ENCODE measurements at regions not wholly inside any gene's neighbourhood (a gene's known extent, or its start where the extent isn't known, plus 50 kb on each side); places are given as distances from the start of the nearest gene placed in this dataset.

DNA sequence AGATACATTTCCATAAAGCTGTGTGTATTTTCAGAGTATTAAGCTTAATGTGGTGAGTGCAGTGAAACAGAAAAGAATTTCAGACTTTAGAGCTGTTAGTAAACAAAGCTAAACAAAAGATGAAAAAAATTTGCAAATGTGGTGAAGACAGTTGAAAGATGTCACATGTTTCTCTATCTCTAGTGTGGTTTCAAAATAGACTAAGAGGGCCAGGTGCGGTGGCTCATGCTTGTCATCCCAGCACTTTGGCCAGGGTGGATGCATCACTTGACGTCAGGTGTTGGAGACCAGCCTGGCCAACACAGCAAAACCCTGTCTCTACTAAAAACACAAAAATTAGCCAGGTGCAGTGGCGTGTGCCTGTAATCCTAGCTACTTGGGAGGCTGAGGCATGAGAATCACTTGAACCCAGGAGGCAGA is 466.0 kb upstream of the NR2F2 start (continued):
- TF ChIP-seq, protein P1, sequence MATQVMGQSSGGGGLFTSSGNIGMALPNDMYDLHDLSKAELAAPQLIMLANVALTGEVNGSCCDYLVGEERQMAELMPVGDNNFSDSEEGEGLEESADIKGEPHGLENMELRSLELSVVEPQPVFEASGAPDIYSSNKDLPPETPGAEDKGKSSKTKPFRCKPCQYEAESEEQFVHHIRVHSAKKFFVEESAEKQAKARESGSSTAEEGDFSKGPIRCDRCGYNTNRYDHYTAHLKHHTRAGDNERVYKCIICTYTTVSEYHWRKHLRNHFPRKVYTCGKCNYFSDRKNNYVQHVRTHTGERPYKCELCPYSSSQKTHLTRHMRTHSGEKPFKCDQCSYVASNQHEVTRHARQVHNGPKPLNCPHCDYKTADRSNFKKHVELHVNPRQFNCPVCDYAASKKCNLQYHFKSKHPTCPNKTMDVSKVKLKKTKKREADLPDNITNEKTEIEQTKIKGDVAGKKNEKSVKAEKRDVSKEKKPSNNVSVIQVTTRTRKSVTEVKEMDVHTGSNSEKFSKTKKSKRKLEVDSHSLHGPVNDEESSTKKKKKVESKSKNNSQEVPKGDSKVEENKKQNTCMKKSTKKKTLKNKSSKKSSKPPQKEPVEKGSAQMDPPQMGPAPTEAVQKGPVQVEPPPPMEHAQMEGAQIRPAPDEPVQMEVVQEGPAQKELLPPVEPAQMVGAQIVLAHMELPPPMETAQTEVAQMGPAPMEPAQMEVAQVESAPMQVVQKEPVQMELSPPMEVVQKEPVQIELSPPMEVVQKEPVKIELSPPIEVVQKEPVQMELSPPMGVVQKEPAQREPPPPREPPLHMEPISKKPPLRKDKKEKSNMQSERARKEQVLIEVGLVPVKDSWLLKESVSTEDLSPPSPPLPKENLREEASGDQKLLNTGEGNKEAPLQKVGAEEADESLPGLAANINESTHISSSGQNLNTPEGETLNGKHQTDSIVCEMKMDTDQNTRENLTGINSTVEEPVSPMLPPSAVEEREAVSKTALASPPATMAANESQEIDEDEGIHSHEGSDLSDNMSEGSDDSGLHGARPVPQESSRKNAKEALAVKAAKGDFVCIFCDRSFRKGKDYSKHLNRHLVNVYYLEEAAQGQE (IDR thresholded peaks at IDR 0.05; ENCODE audit: unreplicated experiment), result no peak
- TF ChIP-seq STAT1 (IDR thresholded peaks at IDR 0.05; ENCODE audit: unreplicated experiment), result no peak

DNA sequence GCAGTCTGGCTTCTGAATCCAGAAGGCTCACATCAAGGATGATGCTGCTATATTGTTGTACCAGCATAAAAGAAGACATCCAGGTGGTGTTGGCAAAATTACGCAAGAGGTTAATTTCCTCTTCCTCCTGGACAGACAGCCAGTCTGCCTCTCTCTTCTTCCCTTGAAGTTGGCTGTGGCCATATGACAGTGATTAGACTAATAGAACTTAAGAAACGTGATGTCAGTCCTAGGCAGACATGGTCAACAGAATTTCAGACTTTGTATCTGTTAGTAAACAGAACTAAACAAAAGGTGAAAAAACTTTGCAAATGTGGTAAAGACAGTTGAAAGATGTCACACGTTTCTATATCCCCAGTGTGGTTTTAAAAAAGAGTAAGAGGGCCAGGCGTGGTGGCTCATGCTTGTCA is 465.2 kb upstream of the NR2F2 start:
- Histone ChIP-seq H4K20me1 (replicated peaks; ENCODE audit: insufficient read depth) (no peaks in the 10 kb centered on the region), H3K9me2 (ENCODE audit: insufficient read depth) (no peaks in the 10 kb centered on the region)
- ATAC-seq, result no peak
- no peak for TF ChIP-seq JUNB (IDR thresholded peaks at IDR 0.05; ENCODE audit: unreplicated experiment)
- no peak for TF ChIP-seq NANOG (IDR thresholded peaks at IDR 0.05; ENCODE audit: borderline replicate concordance)
- TF ChIP-seq, protein P2, sequence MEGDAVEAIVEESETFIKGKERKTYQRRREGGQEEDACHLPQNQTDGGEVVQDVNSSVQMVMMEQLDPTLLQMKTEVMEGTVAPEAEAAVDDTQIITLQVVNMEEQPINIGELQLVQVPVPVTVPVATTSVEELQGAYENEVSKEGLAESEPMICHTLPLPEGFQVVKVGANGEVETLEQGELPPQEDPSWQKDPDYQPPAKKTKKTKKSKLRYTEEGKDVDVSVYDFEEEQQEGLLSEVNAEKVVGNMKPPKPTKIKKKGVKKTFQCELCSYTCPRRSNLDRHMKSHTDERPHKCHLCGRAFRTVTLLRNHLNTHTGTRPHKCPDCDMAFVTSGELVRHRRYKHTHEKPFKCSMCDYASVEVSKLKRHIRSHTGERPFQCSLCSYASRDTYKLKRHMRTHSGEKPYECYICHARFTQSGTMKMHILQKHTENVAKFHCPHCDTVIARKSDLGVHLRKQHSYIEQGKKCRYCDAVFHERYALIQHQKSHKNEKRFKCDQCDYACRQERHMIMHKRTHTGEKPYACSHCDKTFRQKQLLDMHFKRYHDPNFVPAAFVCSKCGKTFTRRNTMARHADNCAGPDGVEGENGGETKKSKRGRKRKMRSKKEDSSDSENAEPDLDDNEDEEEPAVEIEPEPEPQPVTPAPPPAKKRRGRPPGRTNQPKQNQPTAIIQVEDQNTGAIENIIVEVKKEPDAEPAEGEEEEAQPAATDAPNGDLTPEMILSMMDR (conservative IDR thresholded peaks at IDR 0.05; ENCODE audit: low read depth in 2 of 2), result no peak
- no peak for TF ChIP-seq ZNF114 (CRISPR knock-in tag; IDR thresholded peaks at IDR 0.05)
- TF ChIP-seq, protein P3, sequence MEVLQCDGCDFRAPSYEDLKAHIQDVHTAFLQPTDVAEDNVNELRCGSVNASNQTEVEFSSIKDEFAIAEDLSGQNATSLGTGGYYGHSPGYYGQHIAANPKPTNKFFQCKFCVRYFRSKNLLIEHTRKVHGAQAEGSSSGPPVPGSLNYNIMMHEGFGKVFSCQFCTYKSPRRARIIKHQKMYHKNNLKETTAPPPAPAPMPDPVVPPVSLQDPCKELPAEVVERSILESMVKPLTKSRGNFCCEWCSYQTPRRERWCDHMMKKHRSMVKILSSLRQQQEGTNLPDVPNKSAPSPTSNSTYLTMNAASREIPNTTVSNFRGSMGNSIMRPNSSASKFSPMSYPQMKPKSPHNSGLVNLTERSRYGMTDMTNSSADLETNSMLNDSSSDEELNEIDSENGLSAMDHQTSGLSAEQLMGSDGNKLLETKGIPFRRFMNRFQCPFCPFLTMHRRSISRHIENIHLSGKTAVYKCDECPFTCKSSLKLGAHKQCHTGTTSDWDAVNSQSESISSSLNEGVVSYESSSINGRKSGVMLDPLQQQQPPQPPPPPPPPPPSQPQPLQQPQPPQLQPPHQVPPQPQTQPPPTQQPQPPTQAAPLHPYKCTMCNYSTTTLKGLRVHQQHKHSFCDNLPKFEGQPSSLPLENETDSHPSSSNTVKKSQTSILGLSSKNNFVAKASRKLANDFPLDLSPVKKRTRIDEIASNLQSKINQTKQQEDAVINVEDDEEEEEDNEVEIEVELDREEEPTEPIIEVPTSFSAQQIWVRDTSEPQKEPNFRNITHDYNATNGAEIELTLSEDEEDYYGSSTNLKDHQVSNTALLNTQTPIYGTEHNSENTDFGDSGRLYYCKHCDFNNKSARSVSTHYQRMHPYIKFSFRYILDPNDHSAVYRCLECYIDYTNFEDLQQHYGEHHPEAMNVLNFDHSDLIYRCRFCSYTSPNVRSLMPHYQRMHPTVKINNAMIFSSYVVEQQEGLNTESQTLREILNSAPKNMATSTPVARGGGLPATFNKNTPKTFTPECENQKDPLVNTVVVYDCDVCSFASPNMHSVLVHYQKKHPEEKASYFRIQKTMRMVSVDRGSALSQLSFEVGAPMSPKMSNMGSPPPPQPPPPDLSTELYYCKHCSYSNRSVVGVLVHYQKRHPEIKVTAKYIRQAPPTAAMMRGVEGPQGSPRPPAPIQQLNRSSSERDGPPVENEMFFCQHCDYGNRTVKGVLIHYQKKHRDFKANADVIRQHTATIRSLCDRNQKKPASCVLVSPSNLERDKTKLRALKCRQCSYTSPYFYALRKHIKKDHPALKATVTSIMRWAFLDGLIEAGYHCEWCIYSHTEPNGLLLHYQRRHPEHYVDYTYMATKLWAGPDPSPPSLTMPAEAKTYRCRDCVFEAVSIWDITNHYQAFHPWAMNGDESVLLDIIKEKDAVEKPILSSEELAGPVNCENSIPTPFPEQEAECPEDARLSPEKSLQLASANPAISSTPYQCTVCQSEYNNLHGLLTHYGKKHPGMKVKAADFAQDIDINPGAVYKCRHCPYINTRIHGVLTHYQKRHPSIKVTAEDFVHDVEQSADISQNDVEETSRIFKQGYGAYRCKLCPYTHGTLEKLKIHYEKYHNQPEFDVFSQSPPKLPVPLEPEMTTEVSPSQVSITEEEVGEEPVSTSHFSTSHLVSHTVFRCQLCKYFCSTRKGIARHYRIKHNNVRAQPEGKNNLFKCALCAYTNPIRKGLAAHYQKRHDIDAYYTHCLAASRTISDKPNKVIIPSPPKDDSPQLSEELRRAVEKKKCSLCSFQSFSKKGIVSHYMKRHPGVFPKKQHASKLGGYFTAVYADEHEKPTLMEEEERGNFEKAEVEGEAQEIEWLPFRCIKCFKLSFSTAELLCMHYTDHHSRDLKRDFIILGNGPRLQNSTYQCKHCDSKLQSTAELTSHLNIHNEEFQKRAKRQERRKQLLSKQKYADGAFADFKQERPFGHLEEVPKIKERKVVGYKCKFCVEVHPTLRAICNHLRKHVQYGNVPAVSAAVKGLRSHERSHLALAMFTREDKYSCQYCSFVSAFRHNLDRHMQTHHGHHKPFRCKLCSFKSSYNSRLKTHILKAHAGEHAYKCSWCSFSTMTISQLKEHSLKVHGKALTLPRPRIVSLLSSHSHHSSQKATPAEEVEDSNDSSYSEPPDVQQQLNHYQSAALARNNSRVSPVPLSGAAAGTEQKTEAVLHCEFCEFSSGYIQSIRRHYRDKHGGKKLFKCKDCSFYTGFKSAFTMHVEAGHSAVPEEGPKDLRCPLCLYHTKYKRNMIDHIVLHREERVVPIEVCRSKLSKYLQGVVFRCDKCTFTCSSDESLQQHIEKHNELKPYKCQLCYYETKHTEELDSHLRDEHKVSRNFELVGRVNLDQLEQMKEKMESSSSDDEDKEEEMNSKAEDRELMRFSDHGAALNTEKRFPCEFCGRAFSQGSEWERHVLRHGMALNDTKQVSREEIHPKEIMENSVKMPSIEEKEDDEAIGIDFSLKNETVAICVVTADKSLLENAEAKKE (CRISPR knock-in tag; IDR thresholded peaks at IDR 0.05), result no peak
- TF ChIP-seq POLR2AphosphoS5 (IDR thresholded peaks at IDR 0.05; ENCODE audit: low read depth), result no peak
- TF ChIP-seq CREB1 (CRISPR knock-in tag; IDR thresholded peaks at IDR 0.05; ENCODE audit: low read depth), result no peak
- no peak for TF ChIP-seq EZH2phosphoT487 (IDR thresholded peaks at IDR 0.05; ENCODE audit: unreplicated experiment)
- no peak for TF ChIP-seq STAT1 (IDR thresholded peaks at IDR 0.05; ENCODE audit: unreplicated experiment)
- TF ChIP-seq EZH2 (IDR thresholded peaks at IDR 0.05; ENCODE audit: low read depth, unreplicated experiment), result no peak
- TF ChIP-seq, protein P1 (IDR thresholded peaks at IDR 0.05; ENCODE audit: unreplicated experiment), result no peak

More for the DNA sequence above, 465.2 kb upstream of the NR2F2 start:
- no peaks in the 10 kb centered on the region for H3K36me3 Mint-ChIP-seq (ENCODE audit: low read depth)
- H3K9me3 Mint-ChIP-seq, result no peaks in the 10 kb centered on the region
- no peak overlapping the region for H3K4me3 ChIP-seq
- no peaks in the 10 kb centered on the region for H3F3A ChIP-seq (replicated peaks; ENCODE audit: low read depth)
- H3K4me1 ChIP-seq (ENCODE audit: insufficient read depth), result no peaks in the 10 kb centered on the region
- DNase-seq (ENCODE audit: low spot score), result no peak
- H3K27me3 ChIP-seq (ENCODE audit: insufficient read depth), result no peaks in the 10 kb centered on the region
- peaks cover 1% of the 10 kb centered on the region for H3K27me3 Mint-ChIP-seq (ENCODE audit: insufficient read depth, low read depth, poor library complexity)
- H2AFZ ChIP-seq, result no peak overlapping the region
- H3K4me1 Mint-ChIP-seq, result no peaks in the 10 kb centered on the region
- no peak overlapping the region for H3K27ac ChIP-seq (ENCODE audit: low read depth)
- no peaks in the 10 kb centered on the region for H3K79me2 ChIP-seq (replicated peaks; ENCODE audit: insufficient read depth)
- no peak overlapping the region for H3K27ac Mint-ChIP-seq
- no peaks in the 10 kb centered on the region for H3K36me3 ChIP-seq (ENCODE audit: insufficient read depth)
- no peak overlapping the region for H3K4me3 Mint-ChIP-seq
- H3K4me2 ChIP-seq, result no peak overlapping the region
